Vagina (tissue), 2 donors: ENCODE measurements at regions not wholly inside any gene's neighbourhood (a gene's known extent, or its start where the extent isn't known, plus 50 kb on each side); places are given as distances from the start of the nearest gene placed in this dataset.

Source experiments
- CTCF ChIP-seq, 3 experiments: fragments of 450-650 bp in 2 of 3; fragments of 200-600 bp in 1 of 3; sonication (generic) in 1 of 3; IDR thresholded peaks; one replicate each; pipeline ENCODE4 v1.5.1; 2017 to 2019; ENCODE audit warnings: antibody characterized with exemption in 3 of 3, mild to moderate bottlenecking in 2 of 3, moderate library complexity in 2 of 3
- POLR2A ChIP-seq, 2 donors: fragments of 450-650 bp; IDR thresholded peaks; one replicate each; pipeline ENCODE4 v1.6.1; 2017; ENCODE audit warnings: antibody characterized with exemption in 2 of 2, mild to moderate bottlenecking in 2 of 2, moderate library complexity in 2 of 2

GRCh38 chr3:110414855-110415254 is 656.8 kb upstream of the NECTIN3 start:
- TF ChIP-seq CTCF (IDR thresholded peaks at IDR 0.05) (no peak), POLR2A (IDR thresholded peaks at IDR 0.05) (no peak)
